ENCODE measurements at regions not wholly inside any gene's neighbourhood (a gene's known extent, or its start where the extent isn't known, plus 50 kb on each side); places are given as distances from the start of the nearest gene placed in this dataset.

DNA sequence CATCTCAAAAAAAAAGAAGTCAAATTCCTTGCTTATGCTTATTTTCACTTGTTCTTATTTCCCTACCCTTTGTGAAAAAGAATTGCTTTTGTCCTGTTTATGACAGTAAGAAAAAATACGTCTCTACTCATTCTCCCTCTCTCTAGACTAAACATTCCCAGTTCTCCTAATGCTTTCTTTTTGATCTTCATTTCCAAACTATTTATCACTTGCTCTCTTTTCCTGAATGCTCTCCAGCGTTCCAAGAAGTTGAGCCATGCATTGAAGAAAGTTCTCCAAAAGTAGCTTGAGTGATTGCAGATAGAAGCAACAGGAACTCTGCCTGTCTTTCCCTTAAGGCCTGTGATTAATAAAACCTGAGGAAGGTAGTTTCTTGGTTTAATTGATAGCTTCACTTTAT lies 53.1 kb upstream of the TMEM170B start (continued):
- TF ChIP-seq, protein P1, sequence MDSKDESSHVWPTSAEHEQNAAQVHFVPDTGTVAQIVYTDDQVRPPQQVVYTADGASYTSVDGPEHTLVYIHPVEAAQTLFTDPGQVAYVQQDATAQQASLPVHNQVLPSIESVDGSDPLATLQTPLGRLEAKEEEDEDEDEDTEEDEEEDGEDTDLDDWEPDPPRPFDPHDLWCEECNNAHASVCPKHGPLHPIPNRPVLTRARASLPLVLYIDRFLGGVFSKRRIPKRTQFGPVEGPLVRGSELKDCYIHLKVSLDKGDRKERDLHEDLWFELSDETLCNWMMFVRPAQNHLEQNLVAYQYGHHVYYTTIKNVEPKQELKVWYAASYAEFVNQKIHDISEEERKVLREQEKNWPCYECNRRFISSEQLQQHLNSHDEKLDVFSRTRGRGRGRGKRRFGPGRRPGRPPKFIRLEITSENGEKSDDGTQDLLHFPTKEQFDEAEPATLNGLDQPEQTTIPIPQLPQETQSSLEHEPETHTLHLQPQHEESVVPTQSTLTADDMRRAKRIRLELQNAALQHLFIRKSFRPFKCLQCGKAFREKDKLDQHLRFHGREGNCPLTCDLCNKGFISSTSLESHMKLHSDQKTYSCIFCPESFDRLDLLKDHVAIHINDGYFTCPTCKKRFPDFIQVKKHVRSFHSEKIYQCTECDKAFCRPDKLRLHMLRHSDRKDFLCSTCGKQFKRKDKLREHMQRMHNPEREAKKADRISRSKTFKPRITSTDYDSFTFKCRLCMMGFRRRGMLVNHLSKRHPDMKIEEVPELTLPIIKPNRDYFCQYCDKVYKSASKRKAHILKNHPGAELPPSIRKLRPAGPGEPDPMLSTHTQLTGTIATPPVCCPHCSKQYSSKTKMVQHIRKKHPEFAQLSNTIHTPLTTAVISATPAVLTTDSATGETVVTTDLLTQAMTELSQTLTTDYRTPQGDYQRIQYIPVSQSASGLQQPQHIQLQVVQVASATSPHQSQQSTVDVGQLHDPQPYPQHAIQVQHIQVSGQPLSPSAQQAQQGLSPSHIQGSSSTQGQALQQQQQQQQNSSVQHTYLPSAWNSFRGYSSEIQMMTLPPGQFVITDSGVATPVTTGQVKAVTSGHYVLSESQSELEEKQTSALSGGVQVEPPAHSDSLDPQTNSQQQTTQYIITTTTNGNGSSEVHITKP (tag by site-specific recombination; IDR thresholded peaks at IDR 0.05), result no peak
- TF ChIP-seq ZNF549 (tag by site-specific recombination; IDR thresholded peaks at IDR 0.05) (no peak), ZNF664 (tag by site-specific recombination; IDR thresholded peaks at IDR 0.05) (no peak), GLI2 (tag by site-specific recombination; IDR thresholded peaks at IDR 0.05; ENCODE audit: borderline replicate concordance, low read depth) (no peak)

DNA sequence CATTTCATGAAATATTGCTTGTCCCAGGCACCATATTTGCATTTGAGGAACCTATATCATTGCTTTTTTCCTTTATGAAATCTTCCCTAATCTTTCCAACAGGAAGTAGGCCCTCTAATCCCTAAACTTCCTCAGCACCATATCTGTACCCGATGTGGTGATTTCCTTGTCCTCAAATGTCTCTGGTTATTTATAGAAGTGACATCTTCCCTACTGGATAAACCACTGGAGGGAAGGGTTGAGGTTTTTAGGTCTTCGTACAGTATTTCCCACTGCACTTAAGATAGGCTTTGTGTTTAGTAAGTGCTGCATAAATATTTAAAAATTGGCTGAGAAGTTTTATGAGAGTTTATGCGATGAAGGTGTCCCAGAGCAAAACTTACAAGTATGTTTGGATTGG lies 54.9 kb upstream of the TMEM170B start:
- POLR2A ChIA-PET, result interaction anchor here (0.6 kb wide), 1 partner anchor 346 kb away, joined by 3 read pairs; no protein-coding TSS in a partner anchor

DNA sequence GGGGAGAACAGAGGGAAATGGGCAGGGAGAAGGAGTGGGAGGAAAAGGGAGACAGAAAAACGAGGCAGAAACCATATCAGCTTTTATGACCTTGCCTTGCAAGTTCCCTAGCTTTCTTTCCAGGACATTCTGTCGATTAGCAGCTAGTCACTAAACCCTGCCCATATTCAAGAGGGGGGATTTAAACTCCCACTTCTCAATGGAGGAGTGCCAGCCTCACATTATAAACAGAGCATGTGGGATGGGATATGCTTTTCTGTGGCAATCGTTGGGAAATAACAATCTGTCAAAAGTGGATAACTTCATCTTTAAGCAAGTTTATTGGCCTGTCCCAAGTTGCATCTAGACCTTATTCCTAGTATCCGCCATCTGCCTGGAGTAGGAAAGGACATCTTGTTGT lies 57.0 kb upstream of the TMEM170B start:
- Histone ChIP-seq H3K36me3 (ENCODE audit: control insufficient read depth in 2 of 2, insufficient read depth in 1 of 2, low read length in 2 of 2) (no peaks in the 10 kb centered on the region), H3K27ac (ENCODE audit: extremely low read depth, low read depth, low read length) (no peak overlapping the region), H3K9me3 (ENCODE audit: control insufficient read depth, insufficient read depth, low read depth, low read length) (no peaks in the 10 kb centered on the region), H3K4me3 (ENCODE audit: low read depth, low read length) (no peak overlapping the region), H3K4me1 (ENCODE audit: control insufficient read depth, insufficient read depth, low read length) (no peaks in the 10 kb centered on the region)
- TF ChIP-seq ZNF580 (tag by site-specific recombination; IDR thresholded peaks at IDR 0.05) (no peak), ZNF623 (tag by site-specific recombination; IDR thresholded peaks at IDR 0.05) (no peak), ZNF121 (tag by site-specific recombination; IDR thresholded peaks at IDR 0.05) (no peak), ZNF19 (tag by site-specific recombination; IDR thresholded peaks at IDR 0.05; ENCODE audit: low read depth) (no peak), ZFHX2 (tag by site-specific recombination; conservative IDR thresholded peaks at IDR 0.05) (0 out of 2 replicates have a peak, but pooled peaks have one; percentile 13), ZNF350 (tag by site-specific recombination; IDR thresholded peaks at IDR 0.05) (no peak), ZNF24 (tag by site-specific recombination; IDR thresholded peaks at IDR 0.05) (no peak)
- TF ChIP-seq, protein P2, sequence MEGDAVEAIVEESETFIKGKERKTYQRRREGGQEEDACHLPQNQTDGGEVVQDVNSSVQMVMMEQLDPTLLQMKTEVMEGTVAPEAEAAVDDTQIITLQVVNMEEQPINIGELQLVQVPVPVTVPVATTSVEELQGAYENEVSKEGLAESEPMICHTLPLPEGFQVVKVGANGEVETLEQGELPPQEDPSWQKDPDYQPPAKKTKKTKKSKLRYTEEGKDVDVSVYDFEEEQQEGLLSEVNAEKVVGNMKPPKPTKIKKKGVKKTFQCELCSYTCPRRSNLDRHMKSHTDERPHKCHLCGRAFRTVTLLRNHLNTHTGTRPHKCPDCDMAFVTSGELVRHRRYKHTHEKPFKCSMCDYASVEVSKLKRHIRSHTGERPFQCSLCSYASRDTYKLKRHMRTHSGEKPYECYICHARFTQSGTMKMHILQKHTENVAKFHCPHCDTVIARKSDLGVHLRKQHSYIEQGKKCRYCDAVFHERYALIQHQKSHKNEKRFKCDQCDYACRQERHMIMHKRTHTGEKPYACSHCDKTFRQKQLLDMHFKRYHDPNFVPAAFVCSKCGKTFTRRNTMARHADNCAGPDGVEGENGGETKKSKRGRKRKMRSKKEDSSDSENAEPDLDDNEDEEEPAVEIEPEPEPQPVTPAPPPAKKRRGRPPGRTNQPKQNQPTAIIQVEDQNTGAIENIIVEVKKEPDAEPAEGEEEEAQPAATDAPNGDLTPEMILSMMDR (tag by site-specific recombination; IDR thresholded peaks at IDR 0.05), result no peak
- ChIA-PET POLR2A (no interaction called here), CTCF (interaction anchor here (3.7 kb wide), 1 partner anchor 16 kb away, joined by 18 read pairs; no protein-coding TSS in a partner anchor)

More for the DNA sequence above, 54.9 kb upstream of the TMEM170B start:
- TF ChIP-seq ZNF37A (tag by site-specific recombination; IDR thresholded peaks at IDR 0.05) (no peak), ZNF24 (tag by site-specific recombination; IDR thresholded peaks at IDR 0.05) (no peak), ZNF76 (tag by site-specific recombination; IDR thresholded peaks at IDR 0.05; ENCODE audit: borderline replicate concordance, low read depth) (no peak), ZNF214 (tag by site-specific recombination; IDR thresholded peaks at IDR 0.05; ENCODE audit: borderline replicate concordance) (no peak)
- no peak overlapping the region for H3K4me3 ChIP-seq (ENCODE audit: low read depth, low read length)
- CTCF ChIA-PET, result interaction anchor here (5.5 kb wide), 1 partner anchor 13 kb away, joined by 49 read pairs; no protein-coding TSS in a partner anchor
- no peaks in the 10 kb centered on the region for H3K36me3 ChIP-seq (ENCODE audit: control insufficient read depth in 2 of 2, insufficient read depth in 1 of 2, low read length in 2 of 2)
- no peaks in the 10 kb centered on the region for H3K4me1 ChIP-seq (ENCODE audit: control insufficient read depth, insufficient read depth, low read length)
- H3K9me3 ChIP-seq (ENCODE audit: control insufficient read depth, insufficient read depth, low read depth, low read length), result no peaks in the 10 kb centered on the region
- H3K27ac ChIP-seq (ENCODE audit: extremely low read depth, low read depth, low read length), result no peak overlapping the region
